Erythroblast (primary cell): ENCODE measurements at regions not wholly inside any gene's neighbourhood (a gene's known extent, or its start where the extent isn't known, plus 50 kb on each side); places are given as distances from the start of the nearest gene placed in this dataset.

Experiments used
- GATA1 ChIP-seq: IDR thresholded peaks from 2 replicates; pipeline ENCODE4 v1.6.1; 2011; ENCODE audit warnings: low read depth, mild to moderate bottlenecking, control low read depth, low read length, moderate library complexity
- POLR2A ChIP-seq: IDR thresholded peaks from 2 replicates; pipeline ENCODE4 v1.6.1; 2011; ENCODE audit warnings: mild to moderate bottlenecking, low read length

GRCh38 chr10:58048936-58049335 is 218.8 kb downstream of the IPMK start:
- TF ChIP-seq POLR2A (no peak), GATA1 (no peak)
